Medulla oblongata (tissue), 1 donor: ENCODE measurements at regions not wholly inside any gene's neighbourhood (a gene's known extent, or its start where the extent isn't known, plus 50 kb on each side); places are given as distances from the start of the nearest gene placed in this dataset.

Experiments used
- DNase-seq: peaks from one replicate; pipeline ENCODE4 v3.0.0-alpha.2; 2015; ENCODE audit errors: extremely low spot score

GRCh38 chr2:181380581-181380980 is 76.6 kb upstream of the ITGA4 start:
- no peak for DNase-seq

- DNase-seq: no peak
These were observed 72.3 kb upstream of the ITGA4 start for GRCh38 chr2:181384923-181385322.

GRCh38 chr2:181389524-181389923 is 67.7 kb upstream of the ITGA4 start:
- no peak for DNase-seq

- peak; percentile 25 for DNase-seq
These were observed 63.7 kb upstream of the ITGA4 start for GRCh38 chr2:181393472-181393871.

- DNase-seq: no peak
These were observed 62.3 kb upstream of the ITGA4 start for GRCh38 chr2:181394741-181395437.

GRCh38 chr2:181395851-181396250 is 61.3 kb upstream of the ITGA4 start:
- no peak for DNase-seq

- no peak for DNase-seq
These were observed 60.7 kb upstream of the ITGA4 start for GRCh38 chr2:181396256-181397123.

GRCh38 chr2:181397331-181397730 is 59.9 kb upstream of the ITGA4 start:
- DNase-seq: no peak

GRCh38 chr2:181398000-181398399 is 59.2 kb upstream of the ITGA4 start:
- no peak for DNase-seq

GRCh38 chr2:181399027-181399426 is 58.2 kb upstream of the ITGA4 start:
- no peak for DNase-seq

GRCh38 chr2:181404472-181404871 is 52.7 kb upstream of the ITGA4 start:
- no peak for DNase-seq

GRCh38 chr2:181407171-181407570 is 50.0 kb upstream of the ITGA4 start:
- peak; percentile 18 for DNase-seq
